Glutamatergic neuron (in vitro differentiated cells): ENCODE measurements at regions not wholly inside any gene's neighbourhood (a gene's known extent, or its start where the extent isn't known, plus 50 kb on each side); places are given as distances from the start of the nearest gene placed in this dataset.

Source experiments
- DNase-seq: peaks from one replicate; pipeline ENCODE4 v3.0.0; 2022
- H3K27ac Mint-ChIP-seq: one replicate; pipeline ENCODE4 v1.8.0; 2020; ENCODE audit warnings: mild to moderate bottlenecking, mixed read lengths, inconsistent platforms; ENCODE audit not compliant: unreplicated experiment
- H3K27me3 Mint-ChIP-seq: one replicate; pipeline ENCODE4 v1.8.0; 2020; ENCODE audit warnings: mild to moderate bottlenecking, moderate library complexity, mixed read lengths, inconsistent platforms; ENCODE audit not compliant: unreplicated experiment
- H3K36me3 Mint-ChIP-seq: one replicate; pipeline ENCODE4 v1.8.0; 2020; ENCODE audit warnings: mild to moderate bottlenecking, mixed read lengths, inconsistent platforms; ENCODE audit not compliant: unreplicated experiment
- H3K4me1 Mint-ChIP-seq: one replicate; pipeline ENCODE4 v1.8.0; 2020; ENCODE audit warnings: mild to moderate bottlenecking, low read depth, mixed read lengths, inconsistent platforms; ENCODE audit not compliant: unreplicated experiment
- H3K4me3 Mint-ChIP-seq: one replicate; pipeline ENCODE4 v1.8.0; 2020; ENCODE audit warnings: mild to moderate bottlenecking, mixed read lengths, inconsistent platforms; ENCODE audit not compliant: unreplicated experiment
- H3K9me3 Mint-ChIP-seq: one replicate; pipeline ENCODE4 v1.8.0; 2020; ENCODE audit warnings: mild to moderate bottlenecking, moderate library complexity, mixed read lengths, inconsistent platforms; ENCODE audit not compliant: unreplicated experiment
- TF ChIP-seq, protein P1 (sequence below): fragments of 200-600 bp; sonication (generic); IDR thresholded peaks from one replicate; pipeline ENCODE4 v1.5.0; 2021; ENCODE audit not compliant: partially characterized antibody, unreplicated experiment

DNA sequence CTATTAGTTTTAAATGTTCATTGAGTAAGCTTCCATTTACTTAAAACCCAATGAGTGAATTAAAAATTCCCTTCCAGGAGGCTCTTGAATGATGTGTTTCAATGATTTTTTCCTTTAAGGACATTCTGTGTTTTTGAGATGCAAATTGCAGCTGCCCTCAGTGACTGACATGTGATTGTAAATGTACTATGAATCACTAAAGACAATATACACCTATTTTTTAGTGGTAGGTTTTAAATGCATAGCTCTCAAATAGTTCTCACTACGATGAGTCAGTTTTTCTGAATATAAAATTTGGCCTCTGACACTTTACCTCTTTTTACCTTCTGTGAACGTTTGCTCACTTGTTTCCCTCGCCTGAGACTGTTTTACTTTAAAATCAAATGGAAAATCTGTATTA is 204.7 kb downstream of the BARHL2 start:
- H3K27ac Mint-ChIP-seq = no peak overlapping the region
- no peak overlapping the region for H3K4me3 Mint-ChIP-seq
- no peak for DNase-seq
- peaks cover 5% of the 10 kb centered on the region for H3K36me3 Mint-ChIP-seq
- H3K9me3 Mint-ChIP-seq = no peaks in the 10 kb centered on the region
- no peaks in the 10 kb centered on the region for H3K27me3 Mint-ChIP-seq
- H3K4me1 Mint-ChIP-seq = peaks cover 4% of the 10 kb centered on the region
- TF ChIP-seq, protein P1, sequence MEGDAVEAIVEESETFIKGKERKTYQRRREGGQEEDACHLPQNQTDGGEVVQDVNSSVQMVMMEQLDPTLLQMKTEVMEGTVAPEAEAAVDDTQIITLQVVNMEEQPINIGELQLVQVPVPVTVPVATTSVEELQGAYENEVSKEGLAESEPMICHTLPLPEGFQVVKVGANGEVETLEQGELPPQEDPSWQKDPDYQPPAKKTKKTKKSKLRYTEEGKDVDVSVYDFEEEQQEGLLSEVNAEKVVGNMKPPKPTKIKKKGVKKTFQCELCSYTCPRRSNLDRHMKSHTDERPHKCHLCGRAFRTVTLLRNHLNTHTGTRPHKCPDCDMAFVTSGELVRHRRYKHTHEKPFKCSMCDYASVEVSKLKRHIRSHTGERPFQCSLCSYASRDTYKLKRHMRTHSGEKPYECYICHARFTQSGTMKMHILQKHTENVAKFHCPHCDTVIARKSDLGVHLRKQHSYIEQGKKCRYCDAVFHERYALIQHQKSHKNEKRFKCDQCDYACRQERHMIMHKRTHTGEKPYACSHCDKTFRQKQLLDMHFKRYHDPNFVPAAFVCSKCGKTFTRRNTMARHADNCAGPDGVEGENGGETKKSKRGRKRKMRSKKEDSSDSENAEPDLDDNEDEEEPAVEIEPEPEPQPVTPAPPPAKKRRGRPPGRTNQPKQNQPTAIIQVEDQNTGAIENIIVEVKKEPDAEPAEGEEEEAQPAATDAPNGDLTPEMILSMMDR = no peak

DNA sequence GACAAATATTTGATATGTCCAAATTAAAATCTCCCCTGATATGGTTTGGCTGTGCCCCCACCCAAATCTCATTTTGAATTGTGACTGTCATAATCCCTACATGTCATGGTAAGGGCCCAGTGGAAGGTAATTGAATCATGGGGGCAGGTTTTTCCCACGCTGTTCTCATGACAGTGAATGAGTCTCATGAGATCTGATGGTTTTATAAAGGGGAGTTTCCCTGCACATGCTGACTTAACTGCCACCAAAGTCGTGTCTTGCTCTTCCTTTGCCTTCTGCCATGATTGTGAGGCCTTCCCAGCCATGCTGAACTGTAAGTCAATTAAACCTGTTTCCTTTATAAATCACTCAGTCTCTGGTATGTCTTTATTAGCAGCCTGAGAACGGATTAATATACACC is 207.0 kb downstream of the BARHL2 start:
- H3K27me3 Mint-ChIP-seq = no peaks in the 10 kb centered on the region
- no peak overlapping the region for H3K27ac Mint-ChIP-seq
- H3K9me3 Mint-ChIP-seq = no peaks in the 10 kb centered on the region
- peaks cover 4% of the 10 kb centered on the region for H3K4me1 Mint-ChIP-seq
- H3K4me3 Mint-ChIP-seq = no peak overlapping the region
- no peaks in the 10 kb centered on the region for H3K36me3 Mint-ChIP-seq
- TF ChIP-seq, protein P1 = no peak
- DNase-seq = no peak

DNA sequence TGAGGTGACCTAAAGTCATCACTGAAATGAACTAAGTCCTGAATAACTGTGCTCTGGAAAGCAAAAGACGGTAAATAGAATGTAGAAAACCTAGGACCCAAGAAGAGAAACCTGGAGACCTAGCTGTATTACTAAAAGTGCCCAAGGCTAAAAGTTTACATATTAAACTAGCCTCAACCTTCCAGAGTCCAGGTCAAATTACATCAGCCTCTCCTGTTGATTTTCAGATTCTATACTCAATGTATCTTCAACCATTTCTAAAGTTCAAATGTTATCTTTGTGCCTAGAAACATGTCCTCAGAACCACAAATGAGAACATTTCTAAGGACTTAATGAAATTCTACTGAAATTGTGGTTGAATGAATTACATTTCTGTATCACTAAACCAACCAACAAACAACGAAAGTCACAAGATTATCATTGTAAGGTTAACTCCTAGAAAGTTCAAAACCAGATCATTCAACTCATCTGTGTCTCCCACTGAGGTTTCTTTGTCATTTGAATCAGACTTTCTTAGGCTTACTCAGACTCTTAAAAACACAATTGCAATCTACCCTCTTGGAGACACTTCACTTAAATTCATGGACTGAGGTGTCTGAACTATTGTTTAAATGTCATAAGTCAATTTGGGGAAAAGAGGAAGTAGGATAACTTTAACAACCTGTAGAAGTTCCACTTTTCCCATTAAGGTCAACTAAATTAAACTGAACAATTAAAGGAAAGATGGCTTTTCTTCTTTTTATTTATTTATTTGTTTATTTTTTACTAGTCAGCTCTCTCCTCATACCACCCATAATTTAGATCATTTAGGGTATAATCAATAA is 207.7 kb downstream of the BARHL2 start:
- Mint-ChIP-seq H3K4me3 (no peak overlapping the region), H3K4me1 (peaks cover 4% of the 10 kb centered on the region), H3K36me3 (no peaks in the 10 kb centered on the region), H3K9me3 (no peaks in the 10 kb centered on the region), H3K27ac (no peak overlapping the region), H3K27me3 (no peaks in the 10 kb centered on the region)
- no peak for DNase-seq
- TF ChIP-seq, protein P1 = no peak

DNA sequence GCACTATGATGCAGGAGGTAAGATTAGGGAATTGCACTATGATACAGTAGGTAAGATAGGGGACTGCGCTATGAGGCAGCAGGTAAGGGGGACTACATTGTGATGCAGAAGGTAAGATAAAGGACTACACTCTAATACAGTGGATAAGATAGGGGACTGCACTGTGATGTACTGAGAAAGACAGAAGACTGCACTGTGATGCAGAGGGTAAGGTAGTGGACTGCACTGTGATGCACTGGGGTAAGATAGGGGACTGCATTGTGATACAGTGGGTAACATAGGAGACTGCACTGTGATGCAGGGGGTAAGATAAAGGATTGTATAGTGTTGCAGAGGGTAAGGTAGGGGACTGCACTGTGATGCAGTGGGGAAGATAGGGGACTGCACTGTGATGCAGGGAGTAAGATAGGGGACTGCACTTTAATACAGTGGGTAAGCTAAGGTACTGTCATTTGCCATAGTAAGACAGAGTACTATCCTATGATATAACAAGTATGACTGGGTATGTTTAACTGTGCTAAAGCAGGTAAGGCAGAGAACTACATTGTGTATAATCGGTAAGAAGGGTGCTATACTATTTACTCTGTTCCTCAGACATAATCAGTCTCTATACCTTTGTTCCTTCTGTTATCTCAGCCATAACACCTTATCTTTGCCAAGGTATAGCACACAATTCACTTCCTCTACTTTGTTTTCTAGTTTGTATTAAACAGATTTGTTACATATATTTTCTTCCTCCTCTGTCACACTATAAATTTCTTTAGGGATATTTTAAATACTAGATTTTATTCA is 208.5 kb downstream of the BARHL2 start:
- H3K4me3 Mint-ChIP-seq = no peak overlapping the region

More for the DNA sequence above, 208.5 kb downstream of the BARHL2 start:
- Mint-ChIP-seq H3K36me3 (no peaks in the 10 kb centered on the region), H3K27ac (no peak overlapping the region), H3K9me3 (no peaks in the 10 kb centered on the region), H3K27me3 (no peaks in the 10 kb centered on the region), H3K4me1 (peaks cover 4% of the 10 kb centered on the region)
- no peak for DNase-seq
- TF ChIP-seq, protein P1 = no peak
